ENCODE measurements at regions not wholly inside any gene's neighbourhood (a gene's known extent, or its start where the extent isn't known, plus 50 kb on each side); places are given as distances from the start of the nearest gene placed in this dataset.

DNA sequence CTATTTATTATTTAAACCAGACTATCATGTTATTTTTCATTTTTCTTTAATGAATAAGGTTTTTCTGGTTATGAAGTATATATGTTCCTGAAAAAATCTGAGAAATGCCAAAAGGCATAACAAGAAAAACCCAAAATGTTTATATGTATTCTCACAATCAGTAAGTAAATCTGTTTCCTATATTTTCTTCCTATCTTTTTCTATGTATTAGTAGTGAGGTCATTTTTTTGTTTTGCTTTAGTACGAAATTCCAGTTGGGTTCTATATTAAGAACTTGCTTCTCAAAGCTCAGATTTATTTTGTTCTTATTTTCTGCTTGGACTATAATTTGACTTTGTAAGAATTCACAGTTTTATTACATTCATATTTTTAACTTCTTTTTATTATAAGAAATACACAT is 287.5 kb upstream of the NFE2L3 start:
- ChIA-PET CTCF (interaction anchor here (0.9 to 2.6 kb wide), 4 partner anchors 9 to 28 kb away, joined by 3 to 10 read pairs (median 4); no protein-coding TSS in a partner anchor), POLR2A (no interaction called here)
- H3K4me3 Mint-ChIP-seq, result no peak overlapping the region
- peaks cover 61% of the 10 kb centered on the region for H3K27me3 Mint-ChIP-seq
- H3K9me3 Mint-ChIP-seq, result peaks cover 4% of the 10 kb centered on the region
- peaks cover 15% of the 10 kb centered on the region for H3K4me1 Mint-ChIP-seq (ENCODE audit: low read depth)
- TF ChIP-seq, protein P1, sequence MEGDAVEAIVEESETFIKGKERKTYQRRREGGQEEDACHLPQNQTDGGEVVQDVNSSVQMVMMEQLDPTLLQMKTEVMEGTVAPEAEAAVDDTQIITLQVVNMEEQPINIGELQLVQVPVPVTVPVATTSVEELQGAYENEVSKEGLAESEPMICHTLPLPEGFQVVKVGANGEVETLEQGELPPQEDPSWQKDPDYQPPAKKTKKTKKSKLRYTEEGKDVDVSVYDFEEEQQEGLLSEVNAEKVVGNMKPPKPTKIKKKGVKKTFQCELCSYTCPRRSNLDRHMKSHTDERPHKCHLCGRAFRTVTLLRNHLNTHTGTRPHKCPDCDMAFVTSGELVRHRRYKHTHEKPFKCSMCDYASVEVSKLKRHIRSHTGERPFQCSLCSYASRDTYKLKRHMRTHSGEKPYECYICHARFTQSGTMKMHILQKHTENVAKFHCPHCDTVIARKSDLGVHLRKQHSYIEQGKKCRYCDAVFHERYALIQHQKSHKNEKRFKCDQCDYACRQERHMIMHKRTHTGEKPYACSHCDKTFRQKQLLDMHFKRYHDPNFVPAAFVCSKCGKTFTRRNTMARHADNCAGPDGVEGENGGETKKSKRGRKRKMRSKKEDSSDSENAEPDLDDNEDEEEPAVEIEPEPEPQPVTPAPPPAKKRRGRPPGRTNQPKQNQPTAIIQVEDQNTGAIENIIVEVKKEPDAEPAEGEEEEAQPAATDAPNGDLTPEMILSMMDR (IDR thresholded peaks at IDR 0.05), result no peak
- intact Hi-C loops (cut with micrococcal nuclease), result no loop called here
- no peaks in the 10 kb centered on the region for H3K36me3 Mint-ChIP-seq (ENCODE audit: low read depth)
- no peak overlapping the region for H3K27ac Mint-ChIP-seq
- no peak for ATAC-seq
- DNase-seq, result no peak

DNA sequence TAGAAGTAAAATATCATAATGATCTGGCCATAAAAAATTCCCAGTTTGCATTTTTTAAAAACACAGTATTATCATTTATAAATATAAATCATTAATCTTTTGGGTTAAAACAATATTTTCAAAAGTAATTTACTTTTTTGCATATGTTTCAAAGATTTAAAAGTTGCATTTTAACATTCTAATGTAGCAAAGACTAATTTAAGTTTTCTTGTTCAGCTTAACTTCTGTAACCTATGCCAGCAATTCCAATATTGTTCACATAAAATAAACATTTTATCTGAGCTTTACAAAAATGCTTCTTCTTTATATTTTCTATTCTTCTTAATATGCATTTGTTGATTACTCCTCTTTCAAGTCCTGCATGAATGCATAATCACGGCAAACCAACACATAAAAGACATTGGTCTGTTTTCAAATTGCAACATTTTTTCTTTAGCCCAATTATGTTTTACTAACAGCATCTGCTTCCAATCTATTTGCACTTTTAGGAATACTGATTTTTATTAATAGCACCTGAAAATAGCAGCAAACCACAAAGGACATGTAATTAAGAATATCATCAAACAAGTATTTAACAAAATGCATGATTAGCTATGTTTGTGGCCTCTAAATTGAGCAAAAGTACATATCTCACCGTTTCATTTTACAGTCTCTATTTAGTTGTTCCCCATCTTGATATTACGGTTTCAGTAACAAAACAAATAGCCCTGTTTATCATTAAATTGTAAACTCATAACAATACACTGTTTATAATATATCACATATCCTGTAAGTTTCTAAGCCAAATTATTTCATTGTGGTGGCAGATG is 286.9 kb upstream of the NFE2L3 start:
- POLR2A ChIA-PET, result no interaction called here
- TF ChIP-seq, protein P1 (IDR thresholded peaks at IDR 0.05), result no peak
- no peak for ATAC-seq
- Mint-ChIP-seq H3K27me3 (peaks cover 62% of the 10 kb centered on the region), H3K4me1 (ENCODE audit: low read depth) (peaks cover 15% of the 10 kb centered on the region), H3K9me3 (peaks cover 4% of the 10 kb centered on the region), H3K36me3 (ENCODE audit: low read depth) (no peaks in the 10 kb centered on the region), H3K27ac (no peak overlapping the region), H3K4me3 (no peak overlapping the region)
- no peak for DNase-seq
- intact Hi-C loops (cut with micrococcal nuclease), result no loop called here
- CTCF ChIA-PET, result interaction anchor here (0.9 to 2.6 kb wide), 5 partner anchors 9 to 27 kb away, joined by 3 to 10 read pairs (median 4); no protein-coding TSS in a partner anchor

DNA sequence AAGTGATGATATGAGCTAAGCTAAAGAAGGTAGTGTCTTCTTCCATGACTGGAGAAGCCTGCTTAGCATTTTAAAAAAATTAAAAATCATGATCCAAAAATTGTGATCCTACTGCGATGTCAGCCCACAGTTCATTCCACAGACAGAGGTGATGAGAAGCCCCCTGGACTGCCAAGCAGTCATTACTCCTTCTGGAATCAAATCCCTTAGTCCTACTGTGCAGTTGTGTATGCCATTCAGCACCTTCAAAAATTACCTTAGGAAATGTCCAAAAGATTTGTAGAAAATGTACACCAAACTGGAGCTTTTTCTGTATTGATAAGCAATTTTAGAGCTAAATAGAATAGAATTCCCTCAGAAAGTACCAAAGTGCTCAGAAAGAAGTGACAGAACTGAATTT is 283.5 kb upstream of the NFE2L3 start:
- ATAC-seq, result no peak
- no peak overlapping the region for H3K4me3 Mint-ChIP-seq
- POLR2A ChIA-PET, result no interaction called here
- CTCF ChIA-PET, result interaction anchor here (1.6 kb wide), 2 partner anchors 17 to 24 kb away, joined by 5 to 6 read pairs; no protein-coding TSS in a partner anchor
- H3K4me1 Mint-ChIP-seq (ENCODE audit: low read depth), result peaks cover 2% of the 10 kb centered on the region
- peaks cover 45% of the 10 kb centered on the region for H3K27me3 Mint-ChIP-seq
- H3K27ac Mint-ChIP-seq, result no peak overlapping the region
- no peaks in the 10 kb centered on the region for H3K9me3 Mint-ChIP-seq
- no peak for DNase-seq
- intact Hi-C loops (cut with micrococcal nuclease), result no loop called here
- TF ChIP-seq, protein P1 (IDR thresholded peaks at IDR 0.05), result no peak
- H3K36me3 Mint-ChIP-seq (ENCODE audit: low read depth), result no peaks in the 10 kb centered on the region

DNA sequence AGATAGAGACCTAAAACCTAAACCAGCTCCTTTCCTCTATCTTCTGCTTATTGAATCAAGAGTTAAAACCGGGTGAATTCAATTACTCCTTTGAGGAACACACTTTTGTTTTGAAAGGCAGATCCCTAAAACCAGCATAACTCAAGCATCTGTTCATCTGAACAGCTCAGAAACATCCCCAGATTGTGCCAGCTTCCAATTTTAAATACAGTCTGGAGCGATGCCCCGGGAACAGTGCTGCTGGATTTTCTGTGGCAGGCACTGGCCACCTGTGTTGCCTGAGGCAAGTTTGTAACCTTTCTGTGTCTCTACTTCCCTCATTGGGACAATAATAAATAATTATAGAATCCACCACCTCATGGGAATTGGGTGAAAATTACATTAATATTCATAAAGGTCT is 281.4 kb upstream of the NFE2L3 start:
- no peak overlapping the region for H3K27ac Mint-ChIP-seq
- ChIA-PET POLR2A (no interaction called here), CTCF (interaction anchor here (1.1 kb wide), 1 partner anchor 22 kb away, joined by 3 read pairs; no protein-coding TSS in a partner anchor)
- TF ChIP-seq, protein P1 (IDR thresholded peaks at IDR 0.05), result no peak
- intact Hi-C loops (cut with micrococcal nuclease), result no loop called here
- peaks cover 40% of the 10 kb centered on the region for H3K27me3 Mint-ChIP-seq
- no peak overlapping the region for H3K4me3 Mint-ChIP-seq
- no peaks in the 10 kb centered on the region for H3K9me3 Mint-ChIP-seq
- no peaks in the 10 kb centered on the region for H3K36me3 Mint-ChIP-seq (ENCODE audit: low read depth)
- no peak for ATAC-seq
- H3K4me1 Mint-ChIP-seq (ENCODE audit: low read depth), result no peaks in the 10 kb centered on the region
- DNase-seq, result no peak

DNA sequence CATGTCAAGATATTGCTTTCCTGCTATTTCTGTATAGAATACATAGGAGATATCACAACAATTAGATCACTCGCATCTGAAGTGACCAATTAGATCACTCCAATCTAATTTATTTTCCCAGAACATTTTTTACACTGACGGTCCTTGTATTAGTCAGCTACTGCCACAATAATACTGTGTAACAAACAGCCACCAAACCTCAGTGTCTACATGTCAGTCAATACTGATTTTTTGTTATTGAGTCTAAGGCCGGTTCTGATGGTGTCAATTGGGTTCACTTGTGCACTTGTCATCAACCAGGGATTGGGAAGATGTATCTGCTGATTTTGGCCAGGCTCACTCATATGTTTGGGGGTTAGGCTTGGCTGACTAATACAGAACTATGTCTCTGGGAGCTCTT is 275.9 kb upstream of the NFE2L3 start:
- DNase-seq, result no peak
- no peak overlapping the region for H3K4me3 Mint-ChIP-seq
- H3K36me3 Mint-ChIP-seq (ENCODE audit: low read depth), result no peaks in the 10 kb centered on the region
- intact Hi-C loops (cut with micrococcal nuclease), result no loop called here
- ChIA-PET POLR2A (no interaction called here), CTCF (interaction anchor here (3.9 kb wide), 1 partner anchor 17 kb away, joined by 17 read pairs; no protein-coding TSS in a partner anchor)
- H3K27me3 Mint-ChIP-seq, result peaks cover 25% of the 10 kb centered on the region
- H3K9me3 Mint-ChIP-seq, result no peaks in the 10 kb centered on the region
- TF ChIP-seq, protein P1 (IDR thresholded peaks at IDR 0.05), result no peak
- no peak for ATAC-seq
- no peak overlapping the region for H3K27ac Mint-ChIP-seq
- H3K4me1 Mint-ChIP-seq (ENCODE audit: low read depth), result no peaks in the 10 kb centered on the region

Data from activated CD8-positive, alpha-beta T cell treated with anti-CD3 and anti-CD28 coated beads for 36 hours (primary cell).